NCI-H1417 treated with DMSO at 0.1 percent for 48 hours (cell line): ENCODE measurements at regions not wholly inside any gene's neighbourhood (a gene's known extent, or its start where the extent isn't known, plus 50 kb on each side); places are given as distances from the start of the nearest gene placed in this dataset.

ENCODE experiments used
- DNase-seq: peaks from one replicate; lab custom pipeline; 2025; lab: John Stamatoyannopoulos, UW

- no peak for DNase-seq
These were observed 95.1 kb upstream of the SASH1 start for GRCh38 chr6:148247386-148248063.

- DNase-seq = no peak
These were observed 93.5 kb upstream of the SASH1 start for GRCh38 chr6:148249160-148249559.

- DNase-seq = peak; percentile 46
These were observed 92.8 kb upstream of the SASH1 start for GRCh38 chr6:148249679-148250375.

- DNase-seq = no peak
These were observed 91.5 kb upstream of the SASH1 start for GRCh38 chr6:148250975-148251685.

- no peak for DNase-seq
These were observed 90.7 kb upstream of the SASH1 start for GRCh38 chr6:148251891-148252290.

GRCh38 chr6:148257810-148258209 lies 84.8 kb upstream of the SASH1 start:
- no peak for DNase-seq

GRCh38 chr6:148258868-148259267 lies 83.8 kb upstream of the SASH1 start:
- no peak for DNase-seq

- DNase-seq = no peak
These were observed 81.2 kb upstream of the SASH1 start for GRCh38 chr6:148261470-148261869.

- DNase-seq = no peak
These were observed 79.6 kb upstream of the SASH1 start for GRCh38 chr6:148263010-148263409.

GRCh38 chr6:148263961-148264360 lies 78.7 kb upstream of the SASH1 start:
- DNase-seq = no peak

GRCh38 chr6:148265054-148265453 lies 77.6 kb upstream of the SASH1 start:
- no peak for DNase-seq

GRCh38 chr6:148269386-148269785 lies 73.3 kb upstream of the SASH1 start:
- DNase-seq = no peak

- no peak for DNase-seq
These were observed 70.8 kb upstream of the SASH1 start for GRCh38 chr6:148271711-148272439.

GRCh38 chr6:148272597-148272996 lies 70.0 kb upstream of the SASH1 start:
- no peak for DNase-seq

GRCh38 chr6:148273962-148274752 lies 68.5 kb upstream of the SASH1 start:
- DNase-seq = no peak

- no peak for DNase-seq
These were observed 67.8 kb upstream of the SASH1 start for GRCh38 chr6:148274809-148275208.

GRCh38 chr6:148285205-148285604 lies 57.4 kb upstream of the SASH1 start:
- no peak for DNase-seq

- DNase-seq = no peak
These were observed 56.1 kb upstream of the SASH1 start for GRCh38 chr6:148286563-148286962.

GRCh38 chr6:148287623-148288333 lies 54.9 kb upstream of the SASH1 start:
- no peak for DNase-seq

- no peak for DNase-seq
These were observed 54.1 kb upstream of the SASH1 start for GRCh38 chr6:148288541-148288940.

- no peak for DNase-seq
These were observed 53.5 kb upstream of the SASH1 start for GRCh38 chr6:148289153-148289552.
